MV-4-11 (cell line): ENCODE measurements at regions not wholly inside any gene's neighbourhood (a gene's known extent, or its start where the extent isn't known, plus 50 kb on each side); places are given as distances from the start of the nearest gene placed in this dataset.

Experiments
- DNase-seq: peaks from one replicate; lab custom pipeline; 2025; lab: John Stamatoyannopoulos, UW

- DNase-seq, result no peak
Observed at GRCh38 chr2:45301307-45302277, 292.3 kb upstream of the SIX2 start.

- DNase-seq, result no peak
Observed at GRCh38 chr2:45300026-45300750, 290.9 kb upstream of the SIX2 start.

GRCh38 chr2:45299361-45299760, 290.1 kb upstream of the SIX2 start:
- DNase-seq, result no peak

DNA sequence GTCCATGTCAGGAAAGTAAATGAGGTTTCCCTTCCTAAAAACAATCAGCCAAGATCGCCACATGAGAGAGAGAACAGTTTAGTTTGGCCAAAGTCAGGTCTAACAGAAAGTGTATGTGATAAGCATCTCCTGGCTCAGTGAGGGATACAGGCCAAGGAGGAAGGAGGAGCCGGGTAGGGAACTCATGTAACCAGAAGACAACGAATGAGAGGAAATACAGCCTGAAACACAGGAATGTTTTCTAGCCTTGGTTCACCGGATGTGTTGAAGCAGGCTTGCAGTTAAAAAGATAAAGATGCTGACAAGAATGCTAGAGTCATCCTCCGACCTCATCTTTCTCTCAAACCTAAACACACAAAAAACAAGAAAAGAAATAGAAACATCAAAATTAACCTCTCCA, 283.9 kb upstream of the SIX2 start:
- DNase-seq, result no peak

GRCh38 chr2:45291296-45291701, 282.0 kb upstream of the SIX2 start:
- no peak for DNase-seq

- no peak for DNase-seq
Observed at GRCh38 chr2:45289997-45290709, 280.9 kb upstream of the SIX2 start.

DNA sequence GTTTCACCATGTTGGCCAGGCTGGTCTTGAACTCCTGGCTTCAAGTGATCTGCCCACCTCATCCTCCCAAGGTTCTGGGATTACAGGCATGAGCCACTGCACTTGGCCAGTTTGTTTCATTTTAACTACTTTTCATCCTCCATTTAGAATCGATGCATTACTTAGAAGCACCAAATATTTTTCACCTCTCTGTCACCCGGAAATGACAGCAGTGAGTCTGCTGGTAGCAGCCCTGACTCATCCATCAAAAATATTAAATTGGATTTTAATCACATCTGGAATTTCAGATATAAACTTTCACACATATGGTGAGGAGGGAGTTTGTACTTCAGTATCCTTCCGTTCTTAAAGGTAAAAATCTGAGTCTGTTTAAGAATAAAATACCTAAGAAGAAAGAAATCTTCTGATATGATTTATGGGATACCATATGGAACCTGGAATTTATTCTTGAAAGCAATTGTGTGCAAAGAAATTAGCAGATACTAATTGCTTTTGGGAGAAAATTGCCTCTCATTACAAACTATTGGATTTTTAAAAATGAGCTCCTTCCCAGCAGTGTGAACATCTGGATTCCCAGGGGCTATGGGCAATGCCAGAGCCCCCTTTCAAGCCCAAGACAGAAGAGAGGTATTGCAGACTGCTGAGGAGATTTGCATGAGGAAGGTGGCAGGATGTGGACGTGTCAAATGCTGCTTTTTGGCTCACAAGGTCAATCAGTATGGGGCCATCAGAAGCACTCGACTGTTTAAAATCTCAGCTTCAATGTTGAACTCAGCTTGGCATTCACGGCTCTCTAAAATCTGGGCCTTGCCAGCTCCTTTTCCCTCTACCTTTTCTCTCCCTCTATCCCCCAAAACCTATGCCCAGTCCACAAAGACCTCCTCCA, 279.5 kb upstream of the SIX2 start:
- no peak for DNase-seq

- no peak for DNase-seq
Observed at GRCh38 chr2:45287045-45287444, 277.8 kb upstream of the SIX2 start.

- no peak for DNase-seq
Observed at GRCh38 chr2:45285771-45286390, 276.6 kb upstream of the SIX2 start.

DNA sequence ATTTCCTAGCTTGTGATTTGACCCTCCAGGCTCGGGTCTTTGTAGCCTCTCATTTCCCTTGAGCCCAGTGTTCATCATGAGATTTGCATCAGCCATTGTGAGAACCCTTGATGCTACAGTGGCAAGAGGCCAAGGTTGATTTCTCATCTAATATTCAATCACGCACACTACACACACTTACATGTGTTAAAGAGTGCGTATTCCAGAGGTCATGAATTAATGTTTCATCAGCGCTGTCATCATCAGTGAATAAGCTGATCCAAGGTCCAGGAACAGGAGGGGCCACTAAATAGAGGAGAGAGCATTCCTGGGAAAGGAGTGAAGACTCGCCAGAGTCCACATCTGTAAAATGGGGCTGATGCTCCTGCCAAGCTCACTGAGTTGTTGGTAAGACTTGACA, 276.1 kb upstream of the SIX2 start:
- DNase-seq, result no peak

DNA sequence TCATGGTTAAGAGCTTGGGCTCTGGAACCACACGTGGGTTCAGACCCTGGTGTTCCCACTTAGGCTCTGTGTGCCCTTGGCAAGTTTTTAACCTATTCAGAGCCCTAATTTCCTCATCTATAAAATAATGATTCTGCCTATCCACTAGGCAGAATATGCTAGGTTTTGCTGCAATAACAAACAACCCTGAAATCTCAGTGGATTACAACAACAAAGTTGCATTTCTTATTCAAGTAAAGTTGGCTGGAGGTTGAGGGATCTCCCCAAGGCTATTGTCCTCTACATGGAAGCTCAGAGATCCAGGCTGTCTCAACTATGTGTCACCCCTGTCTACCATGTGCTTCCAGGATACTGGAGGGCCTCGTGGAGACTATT, 275.4 kb upstream of the SIX2 start:
- DNase-seq, result no peak

DNA sequence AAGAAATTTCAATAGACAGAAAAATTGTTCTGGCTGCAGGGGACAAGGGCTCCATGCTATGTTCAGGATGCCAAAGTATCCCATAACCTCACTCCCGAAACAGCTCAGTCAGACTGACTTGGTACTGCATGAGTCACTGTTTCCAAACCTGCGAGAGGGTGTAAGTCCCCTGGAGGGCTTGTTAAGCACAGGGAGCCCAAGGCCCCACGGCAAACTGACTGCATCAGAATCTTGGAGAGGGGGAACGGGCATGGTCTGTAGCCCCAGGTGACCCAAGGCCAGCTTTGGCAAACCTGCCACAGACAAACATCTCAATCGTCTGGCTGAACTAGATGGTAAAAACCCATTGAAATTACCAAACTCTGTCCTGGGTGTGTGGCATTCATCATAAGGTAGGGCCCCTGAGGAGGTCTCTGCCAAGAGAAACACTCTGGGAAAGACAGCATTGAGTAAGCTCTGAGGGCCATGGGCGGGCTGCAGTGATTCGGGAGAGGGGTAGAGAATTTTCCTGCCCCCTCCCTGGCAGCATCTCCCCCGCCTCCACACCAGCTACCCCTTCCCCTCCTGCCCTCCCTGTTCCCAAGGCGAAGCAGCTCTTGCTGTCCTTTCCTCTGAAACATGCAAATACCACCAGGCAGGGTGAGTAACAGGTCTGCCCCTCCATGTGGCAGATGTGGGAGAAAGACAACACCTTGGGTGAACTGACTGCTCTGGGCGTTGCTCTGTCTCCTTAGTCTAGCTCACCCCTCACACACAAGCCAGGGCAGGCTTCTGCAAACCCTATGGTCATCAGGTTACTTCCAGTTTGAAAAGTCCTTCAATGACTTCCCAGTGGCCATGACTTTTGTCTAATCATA, 274.7 kb upstream of the SIX2 start:
- no peak for DNase-seq

GRCh38 chr2:45282646-45283045, 273.4 kb upstream of the SIX2 start:
- no peak for DNase-seq

GRCh38 chr2:45281311-45281710, 272.1 kb upstream of the SIX2 start:
- DNase-seq, result no peak

- no peak for DNase-seq
Observed at GRCh38 chr2:45280794-45281193, 271.5 kb upstream of the SIX2 start.

DNA sequence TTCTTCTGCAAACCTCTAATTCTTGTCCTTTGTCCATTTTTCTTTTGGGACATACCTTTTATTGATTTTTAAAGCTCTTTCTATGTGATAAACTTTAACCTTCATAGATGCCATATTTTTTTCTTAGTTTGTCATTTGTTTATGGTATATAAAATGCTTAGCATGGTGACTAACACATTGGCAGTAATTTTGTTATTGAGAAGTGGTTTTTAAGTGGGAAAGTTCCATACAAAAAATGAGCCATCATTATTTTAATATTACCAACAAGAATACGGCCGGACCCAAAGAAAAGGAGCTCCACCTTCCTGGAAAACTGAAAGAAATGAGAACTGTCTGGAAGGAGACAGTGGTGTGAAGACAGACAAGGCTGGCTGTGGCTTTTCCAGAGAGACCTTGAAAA, 270.1 kb upstream of the SIX2 start:
- no peak for DNase-seq

- no peak for DNase-seq
Observed at GRCh38 chr2:45278365-45279078, 269.3 kb upstream of the SIX2 start.

DNA sequence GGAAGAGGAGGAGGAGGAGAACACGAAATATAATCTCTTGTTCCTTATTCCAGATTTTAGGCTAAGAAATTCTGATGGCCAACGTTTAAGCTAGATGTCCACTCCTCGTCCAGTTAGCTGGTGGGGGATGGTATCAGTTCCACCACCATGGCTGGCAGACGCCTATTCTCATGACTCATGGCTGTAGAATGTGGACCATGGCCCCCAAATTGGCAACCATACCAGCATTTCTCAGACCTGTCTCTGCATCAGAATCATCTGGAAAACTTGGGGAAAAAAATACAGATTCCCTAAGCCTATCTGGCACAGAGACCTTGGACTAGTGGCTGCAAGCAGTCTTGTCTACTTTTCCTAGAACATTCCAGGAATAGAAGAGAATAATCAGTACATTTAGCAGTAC, 267.7 kb upstream of the SIX2 start:
- DNase-seq, result no peak

GRCh38 chr2:45275806-45276205, 266.6 kb upstream of the SIX2 start:
- DNase-seq, result no peak
